Stimulated activated CD4-positive, alpha-beta T cell treated with anti-CD3 and anti-CD28 coated beads, Interleukin-2, amount 100 ng/mL, for 48 hours (primary cell): ENCODE measurements at regions not wholly inside any gene's neighbourhood (a gene's known extent, or its start where the extent isn't known, plus 50 kb on each side); places are given as distances from the start of the nearest gene placed in this dataset.

Source experiments
- DNase-seq, 2 donors: peaks; one replicate each; pipeline ENCODE4 v3.0.0-alpha.2; 2020

DNA sequence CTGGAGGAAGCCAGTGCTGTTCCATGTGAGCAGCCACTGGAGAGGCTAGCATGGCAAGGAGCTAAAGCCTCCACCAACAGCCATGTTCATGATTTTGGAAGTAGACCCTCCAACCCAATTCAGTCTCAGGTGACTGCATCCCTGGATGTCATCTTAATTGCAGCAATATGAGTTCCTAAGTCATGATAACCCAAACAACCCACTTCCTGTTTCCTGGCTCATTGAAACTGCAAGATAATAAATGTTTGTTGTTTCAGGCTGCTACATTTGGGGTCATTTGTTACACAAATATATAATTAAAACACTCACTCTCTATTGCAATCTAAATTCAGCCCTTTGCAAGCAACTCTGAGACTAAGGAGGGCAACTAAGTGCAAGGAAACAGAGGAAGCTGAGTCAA lies 62.4 kb upstream of the SLC24A5 start:
- DNase-seq, result no peak

DNA sequence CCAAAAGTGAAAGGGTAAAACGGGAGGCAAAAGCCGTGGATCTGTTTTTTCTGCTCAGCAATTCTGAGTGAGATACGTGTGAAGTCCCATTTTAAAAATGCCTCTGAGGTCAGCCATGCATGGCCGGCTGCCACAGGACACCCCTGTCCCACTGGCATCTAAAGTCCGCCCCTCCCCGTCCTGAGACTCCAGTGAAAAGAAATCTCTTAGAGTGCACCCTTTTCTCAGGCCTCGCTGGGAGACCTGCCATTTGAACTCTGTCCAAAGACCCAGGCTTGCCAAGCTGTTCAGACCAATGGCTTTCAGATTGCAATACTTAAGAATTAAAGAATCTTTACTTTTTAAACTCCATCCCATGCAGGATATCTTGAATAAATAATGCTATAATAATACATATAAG lies 61.0 kb upstream of the SLC24A5 start:
- DNase-seq, result no peak

DNA sequence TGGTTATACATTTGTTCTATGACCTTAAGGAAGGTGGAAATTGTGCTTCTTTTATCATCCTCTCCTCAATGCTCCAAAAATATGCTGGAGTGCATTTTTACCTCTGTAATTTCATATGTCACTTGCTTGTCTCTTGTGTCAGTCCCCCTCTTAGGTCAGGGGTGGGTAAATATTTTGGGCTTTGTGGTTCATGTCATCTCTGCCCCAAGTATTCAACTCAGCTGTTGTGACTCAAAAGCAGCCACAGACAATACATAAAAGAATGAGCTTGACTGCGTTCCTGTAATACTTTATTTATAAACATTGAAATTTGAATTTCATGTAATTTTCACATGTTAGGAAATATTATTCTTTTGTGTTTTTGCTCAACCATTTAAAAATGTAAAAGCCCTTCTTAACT lies 60.4 kb upstream of the SLC24A5 start:
- DNase-seq, result no peak

DNA sequence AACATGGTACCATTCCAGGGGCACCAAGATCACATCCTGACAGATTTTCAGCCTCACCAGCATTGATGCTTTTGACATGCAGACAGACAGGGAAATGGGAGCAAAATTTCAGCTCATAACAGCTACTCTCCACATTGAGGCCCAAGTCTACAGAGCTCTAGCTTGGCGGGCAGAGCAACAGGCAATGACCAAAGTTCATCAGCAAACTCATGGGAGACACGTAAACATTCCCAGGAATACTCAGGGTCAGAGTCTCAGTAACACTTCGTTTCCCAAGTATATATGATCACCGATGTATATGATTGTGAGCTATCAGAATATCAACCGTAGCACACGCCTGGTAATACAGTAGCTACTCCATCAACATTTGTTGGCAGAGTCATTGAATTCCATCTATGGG lies 59.2 kb upstream of the SLC24A5 start:
- no peak for DNase-seq

DNA sequence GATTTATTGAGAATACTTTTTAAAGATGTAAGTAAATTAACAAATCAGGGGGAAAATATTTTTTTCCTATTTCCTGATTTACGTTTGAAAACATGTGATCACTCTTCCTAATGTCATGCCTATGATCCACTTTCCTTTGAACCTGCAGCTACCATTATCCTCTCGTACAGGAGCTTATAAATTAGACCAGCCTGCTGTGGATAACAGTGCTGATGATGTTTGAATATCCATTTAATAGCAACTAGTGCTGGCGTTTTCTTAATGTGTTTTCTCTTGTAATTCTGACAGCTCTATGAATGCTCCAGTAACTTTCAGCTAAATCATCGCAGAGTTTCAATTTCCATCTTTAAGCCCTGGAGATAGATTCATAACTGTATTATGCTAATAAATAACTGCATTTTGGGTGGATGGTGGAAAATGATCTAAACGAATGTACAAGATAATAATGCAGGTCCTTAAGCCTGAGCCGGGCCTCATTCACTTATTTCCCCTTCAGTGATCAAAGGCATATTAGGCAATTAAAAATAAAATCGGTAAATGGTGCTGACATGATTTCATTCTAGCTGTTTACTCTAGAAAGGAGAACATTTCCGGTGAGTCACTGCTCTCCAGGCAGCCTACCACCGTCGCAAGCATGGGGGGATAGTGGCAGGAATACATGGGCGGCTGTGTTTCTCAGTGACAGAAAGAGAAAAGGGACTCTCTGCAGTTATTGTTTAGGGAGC lies 58.5 kb upstream of the SLC24A5 start:
- DNase-seq, result no peak

DNA sequence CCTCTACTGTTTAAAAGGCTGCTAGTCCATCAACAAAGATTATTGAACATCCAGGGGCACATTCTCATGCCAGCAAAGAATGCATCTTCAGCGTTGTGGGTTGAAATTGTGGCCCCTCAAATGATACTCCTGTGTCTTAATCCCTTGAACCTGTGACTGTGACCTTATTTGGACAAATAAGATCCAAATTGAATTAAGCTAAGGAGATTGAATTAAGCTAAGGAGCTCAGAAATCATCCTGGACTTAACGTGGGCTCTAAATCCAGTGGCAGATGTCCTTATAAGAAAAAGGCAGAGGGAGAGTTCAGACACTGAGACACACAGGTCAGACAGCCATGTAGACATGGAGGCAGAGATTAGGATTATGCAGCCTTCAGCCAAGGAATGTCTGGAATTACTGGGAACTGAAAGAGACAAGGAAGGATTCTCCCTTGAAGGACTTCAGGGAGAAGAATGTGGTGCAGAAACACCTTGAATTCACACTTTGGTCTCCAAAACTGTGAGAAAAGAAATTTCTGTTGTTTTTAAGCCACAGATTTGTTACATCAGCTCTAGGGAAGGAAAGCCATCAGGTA lies 57.3 kb upstream of the SLC24A5 start:
- no peak for DNase-seq

DNA sequence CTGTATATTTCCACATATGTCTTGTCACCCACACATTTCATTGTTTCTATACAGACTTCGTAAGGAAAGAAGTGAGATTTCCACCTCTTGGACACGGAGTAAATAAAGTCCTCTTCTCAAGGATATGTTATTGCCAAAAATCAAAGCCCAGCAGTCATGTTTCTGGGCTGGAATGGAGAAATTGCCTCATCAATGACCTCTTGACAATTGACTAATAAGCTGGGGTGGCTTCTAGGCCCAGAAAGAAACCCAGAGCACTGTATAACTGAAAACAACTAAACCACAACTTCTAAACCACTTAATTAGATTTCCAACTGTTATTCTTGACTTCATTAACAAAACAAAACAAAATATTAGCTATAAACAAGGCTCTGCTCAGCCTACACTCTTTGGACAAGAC lies 56.4 kb upstream of the SLC24A5 start:
- DNase-seq, result no peak

DNA sequence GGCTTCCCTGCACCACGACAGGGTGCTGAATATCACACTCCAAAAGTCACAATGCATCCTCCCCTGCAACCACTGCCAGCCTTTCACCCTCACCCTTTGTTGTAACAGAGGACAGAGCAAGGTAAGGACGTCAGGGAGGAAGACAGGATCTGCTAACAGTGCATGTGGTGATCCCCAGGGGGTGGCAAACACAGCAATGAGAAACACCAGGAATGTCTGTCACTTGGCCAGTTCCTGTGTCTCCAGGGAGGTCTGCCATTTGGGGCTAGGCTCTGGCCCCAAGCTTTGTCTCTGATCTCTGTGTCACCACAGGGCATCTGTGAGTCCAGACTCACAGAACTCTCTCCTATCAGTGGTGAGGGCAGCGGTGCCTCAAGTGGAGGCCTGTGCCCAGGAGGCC lies 54.3 kb upstream of the SLC24A5 start:
- DNase-seq, result no peak
